HG03196 (cell line): ENCODE measurements at regions not wholly inside any gene's neighbourhood (a gene's known extent, or its start where the extent isn't known, plus 50 kb on each side); places are given as distances from the start of the nearest gene placed in this dataset.
"Not testable (repeated sequence)": the region's sequence is repeated elsewhere in the genome, so short reads cannot be mapped to it uniquely, and the experiment has no call there.

Experiments used
- ATAC-seq: cut with Tn5 transposase; IDR thresholded peaks from one replicate; pipeline ENCODE4 v1.9.1; 2021; ENCODE audit not compliant: unreplicated experiment

- no peak for ATAC-seq
These were observed 162.0 kb downstream of the C9orf50 start for GRCh38 chr9:129458663-129459546.

- ATAC-seq = peak; percentile 36
These were observed 162.7 kb downstream of the C9orf50 start for GRCh38 chr9:129458155-129458661.

- ATAC-seq = no peak
These were observed 163.5 kb downstream of the C9orf50 start for GRCh38 chr9:129457325-129457779.

GRCh38 chr9:129456549-129457324 lies 164.2 kb downstream of the C9orf50 start:
- ATAC-seq = no peak

GRCh38 chr9:129455151-129455995 lies 165.5 kb downstream of the C9orf50 start:
- ATAC-seq = no peak

GRCh38 chr9:129454467-129455067 lies 166.3 kb downstream of the C9orf50 start:
- ATAC-seq = no peak

- ATAC-seq = no peak
These were observed 167.2 kb downstream of the C9orf50 start for GRCh38 chr9:129453734-129454133.

GRCh38 chr9:129451669-129452068 lies 169.2 kb downstream of the C9orf50 start:
- ATAC-seq = no peak

- no peak for ATAC-seq
These were observed 169.7 kb downstream of the C9orf50 start for GRCh38 chr9:129451089-129451656.

- no peak for ATAC-seq
These were observed 171.8 kb downstream of the C9orf50 start for GRCh38 chr9:129449066-129449465.

- no peak for ATAC-seq
These were observed 173.9 kb downstream of the C9orf50 start for GRCh38 chr9:129446828-129447550.

- no peak for ATAC-seq
These were observed 175.1 kb downstream of the C9orf50 start for GRCh38 chr9:129445794-129446306.

- not testable (repeated sequence) for ATAC-seq
These were observed 177.3 kb downstream of the C9orf50 start for GRCh38 chr9:129443515-129444164.

GRCh38 chr9:129442803-129443511 lies 177.9 kb downstream of the C9orf50 start:
- ATAC-seq = no peak

GRCh38 chr9:129441852-129442251 lies 179.0 kb downstream of the C9orf50 start:
- no peak for ATAC-seq

GRCh38 chr9:129440435-129441186 lies 180.3 kb downstream of the C9orf50 start:
- no peak for ATAC-seq

- no peak for ATAC-seq
These were observed 181.7 kb downstream of the C9orf50 start for GRCh38 chr9:129439242-129439641.
